Smooth muscle cell (in vitro differentiated cells): ENCODE measurements at regions not wholly inside any gene's neighbourhood (a gene's known extent, or its start where the extent isn't known, plus 50 kb on each side); places are given as distances from the start of the nearest gene placed in this dataset.
"Not testable (repeated sequence)": the region's sequence is repeated elsewhere in the genome, so short reads cannot be mapped to it uniquely, and the experiment has no call there.

ENCODE experiments used
- DNase-seq: peaks from one replicate; lab custom pipeline; 2025; ENCODE audit not compliant: unreplicated experiment; lab: John Stamatoyannopoulos, UW
- H2AFZ ChIP-seq: fragments of 200-600 bp; sonication (generic); 2 replicates; pipeline ENCODE4 v1.6.0; 2016; ENCODE audit warnings: antibody characterized with exemption, low read depth, mild to moderate bottlenecking
- H3F3A ChIP-seq: fragments of 200-600 bp; sonication (generic); 2 replicates; pipeline ENCODE4 v1.6.0; 2017; ENCODE audit warnings: antibody characterized with exemption, low read depth
- H3K27ac ChIP-seq: fragments of 200-600 bp; sonication (generic); 2 replicates; pipeline ENCODE4 v1.5.1; 2016; ENCODE audit warnings: low read depth, mild to moderate bottlenecking
- H3K27me3 ChIP-seq: fragments of 200-600 bp; sonication (generic); 2 replicates; pipeline ENCODE4 v1.6.1; 2016; ENCODE audit warnings: low read depth, mild to moderate bottlenecking
- H3K36me3 ChIP-seq: fragments of 200-600 bp; sonication (generic); 2 replicates; pipeline ENCODE4 v1.5.1; 2016; ENCODE audit warnings: low read depth
- H3K4me1 ChIP-seq: fragments of 200-600 bp; sonication (generic); 2 replicates; pipeline ENCODE4 v1.5.1; 2016; ENCODE audit warnings: low read depth
- H3K4me2 ChIP-seq: fragments of 200-600 bp; sonication (generic); 2 replicates; pipeline ENCODE4 v1.6.0; 2016; ENCODE audit warnings: mild to moderate bottlenecking
- H3K4me3 ChIP-seq: fragments of 200-600 bp; sonication (generic); 2 replicates; pipeline ENCODE4 v1.5.1; 2016; ENCODE audit warnings: mild to moderate bottlenecking
- H3K79me2 ChIP-seq: fragments of 200-600 bp; sonication (generic); 2 replicates; pipeline ENCODE4 v1.6.0; 2016; ENCODE audit warnings: low read depth, mild to moderate bottlenecking
- H3K9ac ChIP-seq: fragments of 200-600 bp; sonication (generic); 2 replicates; pipeline ENCODE4 v1.6.0; 2016; ENCODE audit warnings: low read depth
- H3K9me3 ChIP-seq: fragments of 200-600 bp; sonication (generic); replicated peaks from 2 replicates; pipeline ENCODE4 v1.5.1; 2016; ENCODE audit warnings: low read depth
- H4K20me1 ChIP-seq: fragments of 200-600 bp; sonication (generic); 2 replicates; pipeline ENCODE4 v1.6.0; 2016; ENCODE audit warnings: low read depth
- CTCF ChIP-seq: fragments of 200-600 bp; sonication (generic); IDR thresholded peaks from 2 replicates; pipeline ENCODE4 v1.5.1; 2017; ENCODE audit warnings: borderline replicate concordance, mild to moderate bottlenecking, antibody characterized with exemption; ENCODE audit not compliant: insufficient read depth, poor library complexity, severe bottlenecking
- WGBS: methylation state at CpG from one replicate; pipeline ENCODE4 v1.1.7; 2016; ENCODE audit warnings: low lambda C conversion rate; 5-methylcytosine and 5-hydroxymethylcytosine counted together

GRCh38 chr3:26141296-26141695 lies 351.4 kb downstream of the OXSM start:
- H3K9ac ChIP-seq: no peak overlapping the region
- no peaks in the 10 kb centered on the region for H3K4me1 ChIP-seq
- no peak for TF ChIP-seq CTCF
- WGBS: 69% methylated on average over 1 of the region's 1 CpG
- no peaks in the 10 kb centered on the region for H3K27me3 ChIP-seq
- DNase-seq: no peak
- H3F3A ChIP-seq: no peaks in the 10 kb centered on the region
- no peaks in the 10 kb centered on the region for H3K36me3 ChIP-seq
- no peaks in the 10 kb centered on the region for H4K20me1 ChIP-seq
- H3K9me3 ChIP-seq: no peaks in the 10 kb centered on the region
- H3K4me2 ChIP-seq: no peak overlapping the region
- no peaks in the 10 kb centered on the region for H3K79me2 ChIP-seq
- no peak overlapping the region for H2AFZ ChIP-seq
- H3K27ac ChIP-seq: no peak overlapping the region
- H3K4me3 ChIP-seq: no peak overlapping the region

GRCh38 chr3:26145769-26146168 lies 355.9 kb downstream of the OXSM start:
- H3K4me2 ChIP-seq: no peak overlapping the region
- 79% methylated on average over 3 of the region's 3 CpGs for WGBS
- H3K27ac ChIP-seq: no peak overlapping the region

GRCh38 chr3:26157428-26157827 lies 367.5 kb downstream of the OXSM start:
- not testable (repeated sequence) for H3K27ac ChIP-seq, H3K4me2 ChIP-seq, H3F3A ChIP-seq, H4K20me1 ChIP-seq, H3K27me3 ChIP-seq, H3K4me1 ChIP-seq, H3K79me2 ChIP-seq, H2AFZ ChIP-seq, DNase-seq, H3K36me3 ChIP-seq, H3K9me3 ChIP-seq, H3K4me3 ChIP-seq, H3K9ac ChIP-seq
- WGBS: 91% methylated on average over 4 of the region's 4 CpGs

More at GRCh38 chr3:26145769-26146168, 355.9 kb downstream of the OXSM start:
- H3F3A ChIP-seq: no peaks in the 10 kb centered on the region
- no peak overlapping the region for H3K4me3 ChIP-seq
- no peaks in the 10 kb centered on the region for H3K36me3 ChIP-seq
- no peaks in the 10 kb centered on the region for H3K4me1 ChIP-seq
- H2AFZ ChIP-seq: no peak overlapping the region
- H3K27me3 ChIP-seq: no peaks in the 10 kb centered on the region
- H3K79me2 ChIP-seq: no peaks in the 10 kb centered on the region
- H3K9ac ChIP-seq: no peak overlapping the region
- TF ChIP-seq CTCF: no peak
- H3K9me3 ChIP-seq: no peaks in the 10 kb centered on the region
- no peak for DNase-seq
- no peaks in the 10 kb centered on the region for H4K20me1 ChIP-seq

- Histone ChIP-seq H3K4me3 (no peak overlapping the region), H3K27me3 (no peaks in the 10 kb centered on the region), H3K4me2 (no peak overlapping the region), H3K36me3 (no peaks in the 10 kb centered on the region), H3K79me2 (no peaks in the 10 kb centered on the region), H3K9ac (no peak overlapping the region), H3K27ac (no peak overlapping the region), H3K4me1 (no peaks in the 10 kb centered on the region), H3F3A (no peaks in the 10 kb centered on the region), H3K9me3 (no peaks in the 10 kb centered on the region), H2AFZ (no peak overlapping the region), H4K20me1 (no peaks in the 10 kb centered on the region)
- TF ChIP-seq CTCF: no peak
- DNase-seq: no peak
These were observed 381.1 kb downstream of the OXSM start for GRCh38 chr3:26171006-26171405.
